ENCODE measurements at regions not wholly inside any gene's neighbourhood (a gene's known extent, or its start where the extent isn't known, plus 50 kb on each side); places are given as distances from the start of the nearest gene placed in this dataset.

DNA sequence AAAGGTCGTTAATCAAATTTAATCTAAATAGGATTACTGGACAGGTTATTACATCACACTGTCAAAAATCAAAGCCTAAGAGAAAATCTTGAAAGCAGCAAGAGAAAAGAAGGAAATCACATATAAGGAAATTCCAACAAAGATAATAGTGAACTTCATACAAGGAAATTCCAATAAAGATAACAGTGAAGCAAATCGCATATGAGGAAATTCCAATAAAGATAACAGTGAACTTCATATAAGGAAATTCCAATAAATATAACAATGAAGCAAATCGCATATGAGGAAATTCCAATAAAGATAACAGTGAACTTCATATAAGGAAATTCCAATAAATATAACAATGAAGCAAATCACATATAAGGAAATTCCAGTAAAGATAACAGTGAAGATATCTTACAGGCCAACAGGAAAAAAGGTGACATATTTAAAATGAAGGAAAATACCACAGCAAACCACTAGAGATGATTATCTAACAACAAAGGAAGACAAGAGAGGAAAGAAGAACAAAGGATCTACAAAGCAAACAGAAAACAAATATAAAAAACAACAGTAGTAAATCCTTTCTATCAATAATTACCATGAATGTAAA is 787.7 kb downstream of the CCDC85A start:
- TF ChIP-seq, protein P1, sequence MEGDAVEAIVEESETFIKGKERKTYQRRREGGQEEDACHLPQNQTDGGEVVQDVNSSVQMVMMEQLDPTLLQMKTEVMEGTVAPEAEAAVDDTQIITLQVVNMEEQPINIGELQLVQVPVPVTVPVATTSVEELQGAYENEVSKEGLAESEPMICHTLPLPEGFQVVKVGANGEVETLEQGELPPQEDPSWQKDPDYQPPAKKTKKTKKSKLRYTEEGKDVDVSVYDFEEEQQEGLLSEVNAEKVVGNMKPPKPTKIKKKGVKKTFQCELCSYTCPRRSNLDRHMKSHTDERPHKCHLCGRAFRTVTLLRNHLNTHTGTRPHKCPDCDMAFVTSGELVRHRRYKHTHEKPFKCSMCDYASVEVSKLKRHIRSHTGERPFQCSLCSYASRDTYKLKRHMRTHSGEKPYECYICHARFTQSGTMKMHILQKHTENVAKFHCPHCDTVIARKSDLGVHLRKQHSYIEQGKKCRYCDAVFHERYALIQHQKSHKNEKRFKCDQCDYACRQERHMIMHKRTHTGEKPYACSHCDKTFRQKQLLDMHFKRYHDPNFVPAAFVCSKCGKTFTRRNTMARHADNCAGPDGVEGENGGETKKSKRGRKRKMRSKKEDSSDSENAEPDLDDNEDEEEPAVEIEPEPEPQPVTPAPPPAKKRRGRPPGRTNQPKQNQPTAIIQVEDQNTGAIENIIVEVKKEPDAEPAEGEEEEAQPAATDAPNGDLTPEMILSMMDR (conservative IDR thresholded peaks at IDR 0.05; ENCODE audit: low read depth, low read length): no peak
- TF ChIP-seq EZH2 (IDR thresholded peaks at IDR 0.05; ENCODE audit: low read length, unreplicated experiment): no peak
- no peak for TF ChIP-seq EZH2phosphoT487 (IDR thresholded peaks at IDR 0.05; ENCODE audit: borderline replicate concordance, low read length)
